ENCODE measurements at regions not wholly inside any gene's neighbourhood (a gene's known extent, or its start where the extent isn't known, plus 50 kb on each side); places are given as distances from the start of the nearest gene placed in this dataset.

- Histone ChIP-seq H3K4me3 (replicated peaks in 1 of 4; ENCODE audit: control extremely low read depth in 1 of 4, insufficient read depth in 1 of 4, low read depth in 3 of 4, low read length in 4 of 4) (no peak overlapping the region), H3K27me3 (ENCODE audit: control insufficient read depth, insufficient read depth, low read length) (no peaks in the 10 kb centered on the region), H2AFZ (ENCODE audit: low read length) (no peak overlapping the region), H3K4me1 (ENCODE audit: control insufficient read depth, extremely low read depth, insufficient read depth, low read length) (no peaks in the 10 kb centered on the region), H3K9ac (ENCODE audit: insufficient read depth, low read length) (no peak overlapping the region), H3K27ac (ENCODE audit: insufficient read depth, low read length) (no peak overlapping the region), H3K9me3 (ENCODE audit: control insufficient read depth, insufficient read depth, low read depth, low read length) (no peaks in the 10 kb centered on the region), H3K4me2 (ENCODE audit: extremely low read depth, insufficient read depth, low read length) (no peak overlapping the region), H3K36me3 (ENCODE audit: control insufficient read depth, insufficient read depth, low read length) (no peaks in the 10 kb centered on the region), H4K20me1 (ENCODE audit: control insufficient read depth, extremely low read depth, insufficient read depth, low read length) (no peaks in the 10 kb centered on the region), H3K79me2 (ENCODE audit: control insufficient read depth, insufficient read depth, low read length) (no peaks in the 10 kb centered on the region)
- TF ChIP-seq EZH2 (IDR thresholded peaks at IDR 0.05; ENCODE audit: low read length, missing control alignments) = no peak
- no peak for TF ChIP-seq CTCF (conservative IDR thresholded peaks at IDR 0.05 in 1 of 2, IDR thresholded peaks at IDR 0.05 in 1 of 2; ENCODE audit: low read depth in 1 of 2, low read length in 2 of 2)
- no peak for DNase-seq (ENCODE audit: low read depth in 2 of 2)
Measured at GRCh38 chr4:122053186-122053585, 98.9 kb upstream of the BLTP1 start.

- Histone ChIP-seq H3K27ac (ENCODE audit: insufficient read depth, low read length) (no peak overlapping the region), H3K4me3 (replicated peaks in 1 of 4; ENCODE audit: control extremely low read depth in 1 of 4, insufficient read depth in 1 of 4, low read depth in 3 of 4, low read length in 4 of 4) (no peak overlapping the region), H3K36me3 (ENCODE audit: control insufficient read depth, insufficient read depth, low read length) (no peaks in the 10 kb centered on the region), H2AFZ (ENCODE audit: low read length) (no peak overlapping the region), H3K79me2 (ENCODE audit: control insufficient read depth, insufficient read depth, low read length) (no peaks in the 10 kb centered on the region), H3K4me1 (ENCODE audit: control insufficient read depth, extremely low read depth, insufficient read depth, low read length) (no peaks in the 10 kb centered on the region), H3K9me3 (ENCODE audit: control insufficient read depth, insufficient read depth, low read depth, low read length) (no peaks in the 10 kb centered on the region), H3K9ac (ENCODE audit: insufficient read depth, low read length) (no peak overlapping the region), H3K4me2 (ENCODE audit: extremely low read depth, insufficient read depth, low read length) (no peak overlapping the region), H3K27me3 (ENCODE audit: control insufficient read depth, insufficient read depth, low read length) (no peaks in the 10 kb centered on the region), H4K20me1 (ENCODE audit: control insufficient read depth, extremely low read depth, insufficient read depth, low read length) (no peaks in the 10 kb centered on the region)
- TF ChIP-seq CTCF (conservative IDR thresholded peaks at IDR 0.05 in 1 of 2, IDR thresholded peaks at IDR 0.05 in 1 of 2; ENCODE audit: low read depth in 1 of 2, low read length in 2 of 2) = no peak
- no peak for TF ChIP-seq EZH2 (IDR thresholded peaks at IDR 0.05; ENCODE audit: low read length, missing control alignments)
- DNase-seq (ENCODE audit: low read depth in 2 of 2) = no peak
Measured at GRCh38 chr4:122052677-122053076, 99.5 kb upstream of the BLTP1 start.

DNA sequence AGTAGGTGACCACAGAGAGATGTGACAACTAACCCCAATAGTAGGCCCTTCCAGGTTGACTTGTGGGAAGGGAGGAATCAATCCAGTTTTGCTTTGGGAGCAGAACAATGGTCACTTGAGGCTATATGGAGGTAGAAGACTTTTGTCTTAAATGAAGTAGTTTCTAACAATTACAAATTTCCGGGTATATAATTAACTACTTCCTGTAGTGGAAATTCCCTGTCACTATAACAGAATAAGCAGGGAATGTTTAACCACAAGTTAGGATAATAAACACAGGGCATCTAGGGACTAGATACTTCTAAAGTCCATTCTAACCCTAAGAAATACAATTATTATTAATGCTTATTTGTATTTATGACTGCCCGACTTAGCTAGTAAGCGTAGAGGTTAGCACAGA lies 99.0 kb upstream of the TRPC3 start:
- no peak overlapping the region for H3K27ac ChIP-seq (ENCODE audit: insufficient read depth, low read length)
- H4K20me1 ChIP-seq (ENCODE audit: control insufficient read depth, extremely low read depth, insufficient read depth, low read length) = no peaks in the 10 kb centered on the region
- DNase-seq (ENCODE audit: low read depth in 2 of 2) = no peak

More for the DNA sequence above, 99.0 kb upstream of the TRPC3 start:
- Histone ChIP-seq H3K36me3 (ENCODE audit: control insufficient read depth, insufficient read depth, low read length) (no peaks in the 10 kb centered on the region), H3K4me3 (replicated peaks in 1 of 4; ENCODE audit: control extremely low read depth in 1 of 4, insufficient read depth in 1 of 4, low read depth in 3 of 4, low read length in 4 of 4) (no peak overlapping the region), H3K9ac (ENCODE audit: insufficient read depth, low read length) (no peak overlapping the region), H2AFZ (ENCODE audit: low read length) (no peak overlapping the region), H3K27me3 (ENCODE audit: control insufficient read depth, insufficient read depth, low read length) (no peaks in the 10 kb centered on the region), H3K4me2 (ENCODE audit: extremely low read depth, insufficient read depth, low read length) (no peak overlapping the region), H3K9me3 (ENCODE audit: control insufficient read depth, insufficient read depth, low read depth, low read length) (no peaks in the 10 kb centered on the region), H3K4me1 (ENCODE audit: control insufficient read depth, extremely low read depth, insufficient read depth, low read length) (peaks cover under 1% of the 10 kb centered on the region), H3K79me2 (ENCODE audit: control insufficient read depth, insufficient read depth, low read length) (no peaks in the 10 kb centered on the region)
- TF ChIP-seq CTCF (conservative IDR thresholded peaks at IDR 0.05 in 1 of 2, IDR thresholded peaks at IDR 0.05 in 1 of 2; ENCODE audit: low read depth in 1 of 2, low read length in 2 of 2) = no peak
- no peak for TF ChIP-seq EZH2 (IDR thresholded peaks at IDR 0.05; ENCODE audit: low read length, missing control alignments)
